ENCODE measurements at regions not wholly inside any gene's neighbourhood (a gene's known extent, or its start where the extent isn't known, plus 50 kb on each side); places are given as distances from the start of the nearest gene placed in this dataset.
"Not testable (repeated sequence)": the region's sequence is repeated elsewhere in the genome, so short reads cannot be mapped to it uniquely, and the experiment has no call there.

DNA sequence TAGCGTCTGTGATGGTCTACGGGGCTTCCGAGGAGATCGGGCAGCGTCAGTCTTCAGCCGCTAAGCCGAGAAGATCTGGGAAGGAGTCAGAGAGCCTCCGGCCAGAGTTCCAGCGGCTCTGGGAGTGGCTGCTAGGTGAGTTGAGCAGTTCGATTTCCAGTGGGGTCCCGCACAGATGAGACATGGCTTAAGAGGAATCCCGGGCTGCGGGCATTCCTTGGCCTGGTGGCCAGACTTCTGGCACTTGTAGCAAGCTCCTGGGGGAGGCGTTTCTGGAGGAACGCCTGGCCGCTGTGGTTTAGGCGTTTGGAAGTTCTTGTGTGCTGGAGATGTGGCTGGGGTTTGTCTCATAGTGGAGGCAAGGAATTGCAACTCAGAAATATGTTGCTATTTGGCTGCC is 915.3 kb upstream of the CRIM1 start:
- TF ChIP-seq, protein P1, sequence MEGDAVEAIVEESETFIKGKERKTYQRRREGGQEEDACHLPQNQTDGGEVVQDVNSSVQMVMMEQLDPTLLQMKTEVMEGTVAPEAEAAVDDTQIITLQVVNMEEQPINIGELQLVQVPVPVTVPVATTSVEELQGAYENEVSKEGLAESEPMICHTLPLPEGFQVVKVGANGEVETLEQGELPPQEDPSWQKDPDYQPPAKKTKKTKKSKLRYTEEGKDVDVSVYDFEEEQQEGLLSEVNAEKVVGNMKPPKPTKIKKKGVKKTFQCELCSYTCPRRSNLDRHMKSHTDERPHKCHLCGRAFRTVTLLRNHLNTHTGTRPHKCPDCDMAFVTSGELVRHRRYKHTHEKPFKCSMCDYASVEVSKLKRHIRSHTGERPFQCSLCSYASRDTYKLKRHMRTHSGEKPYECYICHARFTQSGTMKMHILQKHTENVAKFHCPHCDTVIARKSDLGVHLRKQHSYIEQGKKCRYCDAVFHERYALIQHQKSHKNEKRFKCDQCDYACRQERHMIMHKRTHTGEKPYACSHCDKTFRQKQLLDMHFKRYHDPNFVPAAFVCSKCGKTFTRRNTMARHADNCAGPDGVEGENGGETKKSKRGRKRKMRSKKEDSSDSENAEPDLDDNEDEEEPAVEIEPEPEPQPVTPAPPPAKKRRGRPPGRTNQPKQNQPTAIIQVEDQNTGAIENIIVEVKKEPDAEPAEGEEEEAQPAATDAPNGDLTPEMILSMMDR (IDR thresholded peaks at IDR 0.05): not testable (repeated sequence)
- not testable (repeated sequence) for TF ChIP-seq POLR2A (IDR thresholded peaks at IDR 0.05)
